ENCODE measurements at regions not wholly inside any gene's neighbourhood (a gene's known extent, or its start where the extent isn't known, plus 50 kb on each side); places are given as distances from the start of the nearest gene placed in this dataset.

- TF ChIP-seq CTCF (IDR thresholded peaks at IDR 0.05), result no peak
- Mint-ChIP-seq H3K36me3 (ENCODE audit: low read depth) (no peaks in the 10 kb centered on the region), H3K27me3 (peaks cover 15% of the 10 kb centered on the region), H3K4me1 (ENCODE audit: low read depth) (no peaks in the 10 kb centered on the region), H3K9me3 (peaks cover 4% of the 10 kb centered on the region), H3K27ac (no peak overlapping the region), H3K4me3 (no peak overlapping the region)
- ATAC-seq (ENCODE audit: poor library complexity), result no peak
- peaks cover 0 to 3% of the 10 kb centered on the region in 2 experiments for H3K9me3 ChIP-seq (ENCODE audit: control insufficient read depth in 1 of 2, insufficient read depth in 1 of 2, low read length in 2 of 2)
- H3K4me1 ChIP-seq (ENCODE audit: insufficient read depth, low read length), result no peaks in the 10 kb centered on the region
- CTCF ChIA-PET, result no interaction called here
- intact Hi-C loops (cut with DNase I, micrococcal nuclease), result no loop called here
- no peak overlapping the region for H3K4me3 ChIP-seq (ENCODE audit: low read length)
- no peaks in the 10 kb centered on the region for H3K36me3 ChIP-seq (ENCODE audit: insufficient read depth, low read length)
- DNase-seq, result no peak
- no peaks in the 10 kb centered on the region for H3K27me3 ChIP-seq (ENCODE audit: control insufficient read depth in 1 of 2, insufficient read depth in 2 of 2, low read length in 2 of 2)
- POLR2A ChIA-PET, result no interaction called here
- no peak overlapping the region for H3K27ac ChIP-seq (ENCODE audit: low read depth in 1 of 2, low read length in 2 of 2)
Measured at GRCh38 chr1:208921259-208921658, 662.3 kb upstream of the CAMK1G start.

GRCh38 chr1:208923456-208923855 lies 660.1 kb upstream of the CAMK1G start:
- Histone ChIP-seq H3K4me1 (ENCODE audit: insufficient read depth, low read length) (no peaks in the 10 kb centered on the region), H3K36me3 (ENCODE audit: insufficient read depth, low read length) (no peaks in the 10 kb centered on the region), H3K9me3 (ENCODE audit: control insufficient read depth in 1 of 2, insufficient read depth in 1 of 2, low read length in 2 of 2) (peaks cover 0 to 3% of the 10 kb centered on the region in 2 experiments), H3K4me3 (ENCODE audit: low read length) (no peak overlapping the region), H3K27me3 (ENCODE audit: control insufficient read depth in 1 of 2, insufficient read depth in 2 of 2, low read length in 2 of 2) (no peaks in the 10 kb centered on the region), H3K27ac (ENCODE audit: low read depth in 1 of 2, low read length in 2 of 2) (no peak overlapping the region)
- POLR2A ChIA-PET, result no interaction called here
- H3K4me1 Mint-ChIP-seq (ENCODE audit: low read depth), result no peaks in the 10 kb centered on the region
- no peak overlapping the region for H3K27ac Mint-ChIP-seq
- H3K36me3 Mint-ChIP-seq (ENCODE audit: low read depth), result no peaks in the 10 kb centered on the region
- H3K9me3 Mint-ChIP-seq, result peaks cover 7% of the 10 kb centered on the region
- CTCF ChIA-PET, result no interaction called here
- no peak for ATAC-seq (ENCODE audit: poor library complexity)
- no peak for TF ChIP-seq CTCF (IDR thresholded peaks at IDR 0.05)
- H3K4me3 Mint-ChIP-seq, result no peak overlapping the region
- intact Hi-C loops (cut with DNase I, micrococcal nuclease), result no loop called here
- no peak for DNase-seq
- H3K27me3 Mint-ChIP-seq, result peaks cover 23% of the 10 kb centered on the region

GRCh38 chr1:208923946-208924720 lies 659.4 kb upstream of the CAMK1G start:
- H3K9me3 Mint-ChIP-seq, result peaks cover 7% of the 10 kb centered on the region

More at GRCh38 chr1:208923946-208924720, 659.4 kb upstream of the CAMK1G start:
- TF ChIP-seq CTCF (IDR thresholded peaks at IDR 0.05), result no peak
- Histone ChIP-seq H3K27me3 (ENCODE audit: control insufficient read depth in 1 of 2, insufficient read depth in 2 of 2, low read length in 2 of 2) (no peaks in the 10 kb centered on the region), H3K4me3 (ENCODE audit: low read length) (no peak overlapping the region), H3K4me1 (ENCODE audit: insufficient read depth, low read length) (no peaks in the 10 kb centered on the region), H3K9me3 (ENCODE audit: control insufficient read depth in 1 of 2, insufficient read depth in 1 of 2, low read length in 2 of 2) (peaks cover 0 to 3% of the 10 kb centered on the region in 2 experiments), H3K27ac (ENCODE audit: low read depth in 1 of 2, low read length in 2 of 2) (no peak overlapping the region), H3K36me3 (ENCODE audit: insufficient read depth, low read length) (no peaks in the 10 kb centered on the region)
- Mint-ChIP-seq H3K27me3 (peaks cover 23% of the 10 kb centered on the region), H3K36me3 (ENCODE audit: low read depth) (no peaks in the 10 kb centered on the region), H3K27ac (no peak overlapping the region), H3K4me1 (ENCODE audit: low read depth) (no peaks in the 10 kb centered on the region), H3K4me3 (no peak overlapping the region)
- POLR2A ChIA-PET, result no interaction called here
- DNase-seq (no peak), ATAC-seq (ENCODE audit: poor library complexity) (no peak)
- CTCF ChIA-PET, result no interaction called here
- intact Hi-C loops (cut with DNase I, micrococcal nuclease), result no loop called here
